ENCODE measurements at regions not wholly inside any gene's neighbourhood (a gene's known extent, or its start where the extent isn't known, plus 50 kb on each side); places are given as distances from the start of the nearest gene placed in this dataset.

DNA sequence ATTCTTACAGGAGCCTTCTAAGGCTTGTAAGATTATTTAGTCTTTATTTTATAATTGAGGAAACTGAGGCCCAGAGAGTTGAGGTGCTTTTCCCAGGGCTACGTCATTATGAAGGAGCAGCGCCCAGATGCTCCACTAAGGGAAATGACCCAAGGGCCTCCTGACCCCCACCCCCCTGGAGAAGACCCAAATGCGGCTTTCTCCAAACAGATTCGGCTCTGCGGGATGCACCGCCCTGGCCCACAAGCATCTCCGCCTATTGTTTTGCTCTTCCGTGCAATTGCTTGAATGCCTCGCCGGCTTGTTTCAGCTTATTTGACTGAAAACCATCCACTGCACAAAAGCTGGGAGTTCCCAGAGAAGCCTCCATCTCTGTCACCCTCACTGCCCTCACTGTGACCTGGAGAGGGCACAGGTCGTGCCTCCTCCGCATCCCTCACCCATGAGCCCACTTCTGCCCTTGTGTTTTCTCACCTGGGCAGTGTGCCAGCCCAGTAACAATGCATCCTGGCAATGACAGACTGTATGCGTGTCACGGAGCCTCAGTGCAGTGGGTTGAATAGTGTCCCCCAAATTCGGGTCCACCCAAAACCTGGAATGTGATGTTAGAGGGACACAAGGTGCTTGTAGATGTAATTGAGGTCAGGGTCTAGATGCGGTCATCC, 790.2 kb downstream of the TBC1D22A start:
- no peak for FAIRE-seq

DNA sequence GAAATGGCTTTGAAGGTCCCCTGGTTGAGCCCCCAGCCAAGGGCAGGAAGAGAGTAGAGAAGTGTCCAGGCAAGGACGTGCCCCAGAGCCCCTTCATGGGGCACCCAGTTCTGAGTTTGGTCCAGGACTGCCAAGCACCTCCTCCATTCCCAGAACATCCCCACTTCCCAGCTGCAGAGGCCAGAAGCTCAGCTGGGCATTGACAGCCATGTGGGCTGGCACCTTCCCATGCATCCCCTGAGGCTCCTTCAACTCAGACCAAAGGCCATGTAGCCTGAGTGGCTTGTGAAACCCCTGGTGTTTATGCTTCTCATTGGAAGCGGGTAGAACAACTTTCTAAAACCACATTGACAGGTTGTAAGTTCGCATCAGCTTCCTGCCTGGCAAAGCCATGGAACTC, 789.6 kb downstream of the TBC1D22A start:
- FAIRE-seq: no peak

DNA sequence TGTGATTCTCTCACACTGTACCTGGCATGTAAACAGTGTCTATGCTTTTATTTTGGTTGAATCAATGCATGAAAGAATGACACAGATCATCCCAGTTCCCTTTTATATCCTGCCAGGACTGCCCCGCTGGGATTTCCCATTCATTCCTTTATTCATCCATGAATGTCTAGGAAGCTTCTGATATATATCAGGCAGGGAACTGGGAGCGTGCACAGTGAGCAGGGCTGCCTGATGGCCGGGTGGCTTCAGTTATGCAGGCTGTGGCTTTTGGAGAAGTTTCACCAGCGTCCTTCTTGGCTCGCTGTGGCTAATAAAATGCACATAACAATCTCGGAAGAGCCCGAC, 789.0 kb downstream of the TBC1D22A start:
- no peak for FAIRE-seq

DNA sequence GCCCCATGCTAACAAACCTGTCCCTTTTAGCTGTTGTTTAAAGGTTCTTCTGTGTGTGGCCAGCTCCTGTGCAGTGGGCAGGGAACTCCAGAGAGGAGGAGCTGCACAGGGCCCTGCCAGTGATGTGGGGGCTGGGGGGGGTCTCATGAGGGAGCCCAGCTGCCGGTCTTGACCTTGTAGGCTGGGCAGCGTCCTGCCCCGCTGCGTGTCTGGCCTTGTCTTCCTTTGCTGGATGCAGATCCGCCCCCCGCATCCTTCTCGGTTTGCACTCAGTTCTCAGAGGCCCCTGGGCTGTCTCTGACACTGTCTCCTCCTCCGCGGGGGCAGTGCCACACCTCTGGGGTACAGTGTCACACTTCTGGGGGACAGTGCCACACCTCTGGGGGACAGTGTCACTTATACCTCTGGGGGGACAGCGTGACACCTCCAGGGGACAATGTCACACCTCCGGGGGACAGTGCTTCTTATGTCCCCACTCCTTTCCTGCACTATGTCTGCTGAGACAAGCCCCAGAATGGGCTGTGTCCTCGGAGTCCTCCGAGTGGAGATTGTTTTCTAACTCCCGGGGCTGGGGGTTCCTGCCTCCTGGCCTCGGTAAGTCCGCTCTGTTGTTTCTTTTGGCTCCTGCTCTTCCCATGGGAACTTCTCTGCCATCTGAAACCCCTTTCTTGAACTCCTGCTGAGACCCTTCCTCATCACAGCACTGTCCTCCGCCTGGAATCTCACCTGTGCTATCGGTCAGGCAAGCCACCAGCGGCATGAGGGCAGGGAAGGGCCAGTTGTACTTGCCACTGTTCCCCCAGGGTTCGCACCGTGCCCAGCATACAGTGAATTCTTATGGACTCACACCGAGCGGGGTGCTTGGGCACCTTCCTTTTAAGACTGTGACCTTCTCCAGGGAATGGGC, 788.3 kb downstream of the TBC1D22A start:
- no peak for FAIRE-seq

DNA sequence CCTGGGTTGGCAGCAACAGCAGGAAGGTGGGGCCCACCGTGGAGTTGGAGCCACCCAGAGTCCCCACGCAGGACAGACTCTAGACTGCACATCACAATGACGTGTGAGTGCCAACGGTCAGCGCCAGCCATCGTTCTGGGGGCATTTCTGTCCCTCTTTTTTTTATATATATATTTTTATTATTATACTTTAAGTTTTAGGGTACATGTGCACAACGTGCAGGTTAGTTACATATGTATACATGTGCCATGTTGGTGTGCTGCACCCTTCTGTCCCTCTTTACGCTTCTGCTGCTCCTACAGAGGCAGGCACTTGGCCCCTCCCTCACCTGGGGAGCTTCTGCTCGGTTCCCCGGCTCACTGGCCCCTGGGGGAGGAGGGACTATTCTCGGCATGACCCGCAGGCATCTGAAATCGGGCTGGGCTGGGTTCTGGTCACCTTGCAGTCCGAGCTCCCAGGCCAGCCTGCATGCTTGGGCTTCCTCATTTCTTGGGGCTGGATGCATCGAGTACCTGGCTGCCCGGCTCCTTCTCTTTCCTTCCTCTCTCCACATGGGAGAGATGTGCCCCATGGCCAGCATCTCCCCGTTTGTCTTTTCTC, 787.4 kb downstream of the TBC1D22A start:
- no peak for FAIRE-seq

DNA sequence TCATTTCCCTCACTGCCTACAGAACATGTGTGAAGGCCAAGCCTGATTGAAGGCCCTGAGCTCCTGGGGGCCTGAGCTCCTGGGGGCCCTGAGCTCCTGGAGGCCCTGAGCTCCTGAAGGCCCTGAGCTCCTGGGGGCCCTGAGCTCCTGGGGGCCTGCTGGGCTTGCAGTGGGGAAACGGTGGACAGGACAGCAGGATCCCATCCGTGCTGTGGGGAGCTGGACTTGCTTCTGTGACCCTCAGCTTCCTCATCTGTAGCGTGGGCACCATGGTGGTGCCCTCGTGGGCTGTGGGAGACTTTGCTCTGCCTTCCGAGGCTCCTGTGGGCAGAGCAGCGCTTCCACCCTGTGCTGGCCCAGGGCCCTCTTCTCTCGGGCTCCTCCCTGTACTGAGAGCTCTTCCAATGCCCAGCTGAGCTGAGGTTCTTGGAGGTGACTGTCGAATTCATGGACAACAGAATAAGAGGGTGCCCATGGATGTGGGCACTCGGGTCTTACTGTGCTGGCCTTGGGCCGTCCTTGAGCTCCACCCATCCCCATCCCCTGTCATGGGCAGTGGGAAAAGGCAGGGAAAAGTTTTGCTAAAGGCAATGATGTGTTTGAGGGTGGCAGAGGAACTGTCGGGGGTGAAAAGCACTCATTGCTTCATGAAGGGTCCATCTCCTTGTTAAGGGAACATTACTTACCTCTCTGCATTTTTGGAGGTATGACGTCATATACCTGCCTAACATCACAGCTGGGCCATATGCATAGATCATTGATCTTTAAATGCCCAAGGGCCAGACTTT, 786.7 kb downstream of the TBC1D22A start:
- FAIRE-seq: no peak

DNA sequence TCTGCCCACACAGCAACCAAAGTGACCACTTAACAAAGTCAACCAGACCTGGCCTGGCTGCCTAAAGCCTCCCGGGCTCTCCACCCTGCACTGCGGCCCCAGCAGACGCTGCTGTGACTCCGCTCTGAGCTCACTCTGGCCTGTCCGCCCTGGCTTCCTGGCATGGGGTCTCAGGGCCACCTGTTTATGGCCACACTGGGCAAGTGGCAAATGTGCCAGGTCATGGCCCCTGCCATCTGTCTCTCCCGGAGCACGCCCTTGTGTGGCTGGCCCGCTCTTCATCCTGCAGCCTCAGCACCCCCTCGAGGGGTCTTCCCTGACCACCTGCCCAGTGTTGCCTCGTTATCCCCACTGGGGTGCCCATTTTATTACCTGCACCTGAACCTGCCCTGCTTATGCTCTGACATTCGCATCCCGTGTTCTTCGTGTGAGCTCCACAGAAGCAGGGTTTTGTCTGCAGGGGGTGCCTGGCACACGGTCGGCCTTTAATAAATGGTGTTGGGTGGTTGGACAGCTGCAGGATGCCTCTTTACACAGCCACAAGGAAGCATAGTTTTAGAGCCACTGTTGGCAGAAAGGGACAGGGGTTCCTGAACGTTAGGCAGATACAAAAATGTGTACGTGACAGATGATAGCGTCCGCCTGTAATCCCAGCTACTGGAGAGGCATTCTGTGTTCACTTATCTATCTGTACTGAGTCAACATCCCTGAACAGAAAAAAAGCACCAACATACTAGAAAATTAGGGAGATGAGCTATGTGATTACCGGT, 785.6 kb downstream of the TBC1D22A start:
- FAIRE-seq: no peak

DNA sequence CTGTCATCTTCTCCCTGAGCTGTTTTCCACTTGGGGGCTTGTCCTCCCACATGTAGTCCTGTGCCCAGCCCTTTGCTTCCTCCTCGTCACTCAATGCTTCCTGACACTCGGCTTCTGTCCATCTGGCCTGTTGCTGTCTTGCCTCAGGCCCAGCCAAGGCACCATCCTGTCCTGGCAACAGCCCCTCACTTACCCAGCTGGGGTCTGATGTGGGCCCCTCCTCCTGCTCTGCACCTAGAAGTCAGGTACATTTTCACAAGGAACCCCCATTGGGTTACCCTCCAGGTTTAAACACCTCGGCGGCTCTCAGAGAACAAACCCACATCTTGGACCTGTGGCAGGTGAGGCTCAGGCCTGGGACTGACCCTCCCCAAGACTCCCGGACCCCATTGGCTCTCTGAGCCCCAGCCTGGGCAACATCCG, 784.8 kb downstream of the TBC1D22A start:
- FAIRE-seq: no peak

DNA sequence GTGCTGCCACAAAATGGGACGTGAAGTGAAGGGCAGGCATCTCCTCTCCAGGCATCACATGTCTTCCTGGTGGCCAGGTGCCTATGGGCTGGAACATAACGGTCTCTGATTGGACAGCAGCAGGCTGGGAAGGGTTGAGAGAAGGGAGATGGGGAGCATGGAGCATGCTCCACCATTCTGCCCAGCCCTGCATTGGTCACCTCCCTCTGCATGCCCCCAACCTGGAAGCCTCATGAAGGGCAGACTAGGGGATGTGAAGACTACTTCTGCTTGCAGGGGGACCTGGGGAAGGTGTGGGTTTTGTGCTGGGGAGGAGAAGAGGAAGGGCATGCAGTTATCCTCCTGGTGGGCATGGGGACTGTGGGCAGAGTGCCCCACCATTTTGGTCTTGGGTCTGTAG, 782.2 kb downstream of the TBC1D22A start:
- FAIRE-seq: no peak

DNA sequence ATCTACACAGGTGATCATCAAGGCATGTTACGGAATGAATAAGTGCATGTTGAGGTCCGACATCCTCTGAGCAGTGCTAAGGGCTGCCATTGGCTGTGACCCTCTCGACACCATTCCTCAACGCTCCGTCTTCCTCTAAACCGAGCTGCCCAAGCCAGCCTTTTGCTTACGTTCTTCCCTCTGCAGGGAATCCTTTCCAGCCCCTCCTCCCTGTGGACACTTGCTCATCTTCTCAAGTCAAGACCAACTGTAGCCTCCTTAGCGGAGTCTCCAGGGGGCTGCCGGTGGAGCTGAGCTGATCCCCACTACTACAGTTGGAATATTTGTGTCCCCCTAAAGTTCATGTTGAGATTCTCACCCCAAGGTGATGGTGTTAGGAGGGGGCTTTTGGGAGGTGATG, 781.0 kb downstream of the TBC1D22A start:
- FAIRE-seq: no peak

DNA sequence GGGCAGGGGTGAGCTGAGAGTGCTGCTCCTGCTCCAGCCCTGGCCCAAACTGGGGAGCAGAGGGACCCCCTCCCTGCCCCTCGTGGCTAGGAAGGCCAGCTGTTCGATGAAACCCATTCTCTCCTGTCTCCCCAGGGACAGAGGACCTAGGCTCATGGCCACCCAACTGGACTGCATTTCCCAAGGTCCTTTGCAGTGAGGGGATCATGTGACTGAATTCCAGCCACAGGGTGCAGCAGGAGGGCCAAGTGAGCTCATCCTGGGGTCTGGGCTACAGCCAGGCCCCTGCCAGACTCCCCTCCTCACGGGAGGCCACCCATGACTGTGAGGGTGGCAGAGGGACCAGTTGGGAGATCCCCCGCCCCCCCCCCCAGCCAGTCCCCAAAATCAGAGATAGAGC, 777.6 kb downstream of the TBC1D22A start:
- FAIRE-seq: no peak

DNA sequence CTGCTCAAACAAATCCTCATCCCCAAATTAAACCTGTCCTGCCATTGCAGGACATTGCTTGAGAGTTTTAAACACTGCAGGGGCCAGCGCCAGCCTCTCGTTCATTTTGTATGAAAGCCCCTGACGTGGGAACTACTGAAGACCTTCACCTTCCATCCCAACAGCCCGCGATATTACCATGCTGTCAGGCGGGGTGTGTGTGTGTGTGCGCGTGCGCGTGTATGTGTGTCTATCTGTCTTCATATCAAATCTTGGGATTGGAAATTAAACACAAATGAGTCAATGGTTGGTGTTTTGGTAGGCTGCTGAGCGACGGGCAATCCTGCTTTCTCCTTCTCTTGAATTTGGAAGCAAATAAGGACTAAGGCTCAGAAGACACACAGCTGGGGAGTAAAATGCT, 776.9 kb downstream of the TBC1D22A start:
- no peak for FAIRE-seq

DNA sequence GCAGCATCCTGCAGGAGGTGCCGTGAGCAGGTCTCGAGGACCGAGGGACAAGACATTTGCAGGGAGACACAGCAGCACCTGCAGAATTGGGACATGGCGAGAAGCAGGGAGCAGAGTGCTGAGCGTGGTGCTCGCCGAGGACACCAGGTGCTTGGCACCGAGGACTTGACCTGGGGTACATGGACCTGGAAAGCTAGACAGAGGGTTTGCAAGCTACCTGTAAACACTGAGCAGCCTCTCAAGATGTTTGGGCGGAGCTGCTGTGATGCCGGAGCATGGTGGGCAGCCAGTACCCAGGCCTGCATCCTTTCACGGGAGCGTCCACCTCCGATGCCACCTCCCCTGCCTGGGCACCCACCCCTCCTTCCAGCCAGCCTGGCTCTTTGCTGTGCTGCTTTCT, 773.2 kb downstream of the TBC1D22A start:
- FAIRE-seq: no peak

DNA sequence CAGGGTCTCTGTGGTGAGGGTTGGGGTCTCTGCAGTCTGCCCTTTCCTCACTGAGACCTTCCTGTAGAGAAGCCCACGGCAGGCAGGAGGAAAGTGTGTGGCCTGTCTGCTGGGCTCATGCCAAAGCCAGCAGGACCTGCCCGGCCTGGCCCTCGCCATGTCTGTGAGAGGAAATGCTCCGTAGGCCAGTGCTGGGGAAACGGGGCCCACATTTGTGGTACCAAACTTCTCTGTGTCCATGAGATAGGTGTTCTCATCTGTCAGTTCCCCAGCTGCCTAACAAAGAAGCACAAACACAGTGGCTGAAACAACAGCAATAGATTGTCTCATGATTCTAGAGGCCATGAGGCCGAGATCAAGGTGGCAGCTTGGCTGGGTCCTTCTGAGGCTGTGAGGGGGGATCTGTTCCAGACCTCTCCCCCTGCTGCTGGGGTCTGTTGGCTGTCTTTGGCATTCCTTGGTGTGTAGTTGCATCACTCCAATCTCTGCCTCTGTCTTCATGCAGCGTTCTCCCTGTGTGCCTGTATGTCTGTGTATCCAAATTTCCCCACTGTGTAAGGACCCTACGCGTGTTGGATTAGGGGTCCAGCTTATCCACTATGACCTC, 772.5 kb downstream of the TBC1D22A start:
- no peak for FAIRE-seq

DNA sequence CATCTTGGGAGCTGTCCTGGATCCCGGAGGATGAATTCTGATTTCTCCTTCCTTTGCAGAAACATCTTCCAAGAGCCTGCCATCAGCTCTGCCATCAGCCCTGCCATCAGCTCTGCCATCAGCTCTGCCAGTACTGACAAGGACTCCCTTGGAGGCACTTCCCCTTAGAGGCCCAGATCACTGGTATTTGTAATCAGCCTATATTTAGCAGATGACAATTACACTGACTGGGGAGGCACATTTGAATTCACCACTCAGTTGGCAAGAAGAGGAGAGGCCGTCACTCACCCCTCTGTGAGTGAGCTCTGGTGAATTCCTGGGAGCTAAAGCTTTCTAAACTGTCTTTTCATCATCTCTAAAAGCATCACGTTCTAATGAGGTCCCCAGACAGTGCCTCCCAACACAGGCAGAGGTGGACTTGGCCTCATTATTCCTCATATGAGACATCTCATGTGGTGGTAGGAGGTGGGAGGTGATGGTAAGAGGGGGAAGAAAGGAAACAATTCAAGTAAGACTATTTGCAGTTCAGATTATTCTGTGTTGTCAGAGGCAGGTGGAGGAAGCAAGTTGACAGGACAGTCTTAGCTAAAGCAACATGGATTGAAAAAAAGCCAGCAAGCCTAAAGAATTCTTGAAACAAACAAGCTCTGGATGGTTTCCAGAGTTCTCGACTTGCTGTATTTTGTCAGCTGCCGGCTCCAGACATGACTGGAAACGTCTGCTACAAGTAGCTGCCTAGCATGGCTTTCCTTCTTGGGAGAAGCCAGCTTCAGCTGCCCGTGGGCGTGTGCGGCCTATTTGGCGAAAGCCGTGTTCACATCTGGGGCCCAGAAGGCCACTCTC, 771.7 kb downstream of the TBC1D22A start:
- no peak for FAIRE-seq

DNA sequence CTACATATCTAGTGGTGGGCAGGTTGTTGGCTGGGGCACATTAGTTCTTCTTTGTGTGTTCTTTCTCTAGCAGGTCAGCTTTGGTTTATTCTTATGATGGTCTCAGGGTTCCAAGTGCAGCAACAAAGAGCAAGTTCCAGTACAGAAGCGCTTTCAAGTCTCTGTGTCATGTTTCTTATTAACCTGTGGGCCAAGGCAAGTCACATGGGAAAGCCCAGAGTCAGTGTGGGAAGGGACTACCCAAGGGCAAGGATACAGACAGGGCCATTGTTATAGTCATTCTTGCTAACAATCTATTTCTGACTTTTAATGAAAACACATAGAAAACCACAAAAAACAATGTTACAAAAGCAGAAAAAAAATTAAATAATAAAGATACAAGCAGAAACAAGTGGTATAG, 754.6 kb downstream of the TBC1D22A start:
- FAIRE-seq: no peak

DNA sequence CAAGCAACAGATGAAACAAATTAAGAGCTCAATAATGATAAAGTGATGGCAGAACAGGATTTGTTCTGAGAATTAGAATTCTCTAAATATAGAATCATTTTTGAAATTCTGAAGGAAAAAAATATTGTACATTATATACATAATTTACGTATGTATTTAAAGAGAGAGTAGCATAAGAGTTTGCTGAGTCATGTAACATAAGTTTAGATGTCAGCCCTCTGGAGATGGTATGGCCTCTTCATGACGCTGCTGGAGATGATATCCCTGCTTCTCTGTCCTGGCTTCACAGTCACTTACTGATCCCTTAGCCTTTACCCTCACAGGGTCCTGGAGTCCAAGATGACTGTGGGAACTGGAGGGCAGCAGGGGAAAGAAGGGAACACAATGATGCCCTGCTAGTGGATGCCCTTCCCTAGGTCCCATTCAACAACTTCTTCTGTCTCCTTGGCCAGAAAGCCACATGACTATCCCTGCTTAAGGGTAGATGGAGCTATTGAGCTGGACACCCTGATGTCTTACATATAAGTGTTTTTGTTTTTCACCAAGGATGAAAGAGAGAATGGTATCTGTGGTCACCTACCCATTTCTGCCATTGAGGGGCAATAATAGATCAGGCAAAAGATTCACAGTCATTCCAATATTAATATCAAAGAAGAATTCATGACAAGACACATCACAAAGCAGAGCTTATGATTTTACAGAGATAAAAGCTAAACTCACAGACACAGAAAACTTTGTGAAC, 753.1 kb downstream of the TBC1D22A start:
- FAIRE-seq: no peak

DNA sequence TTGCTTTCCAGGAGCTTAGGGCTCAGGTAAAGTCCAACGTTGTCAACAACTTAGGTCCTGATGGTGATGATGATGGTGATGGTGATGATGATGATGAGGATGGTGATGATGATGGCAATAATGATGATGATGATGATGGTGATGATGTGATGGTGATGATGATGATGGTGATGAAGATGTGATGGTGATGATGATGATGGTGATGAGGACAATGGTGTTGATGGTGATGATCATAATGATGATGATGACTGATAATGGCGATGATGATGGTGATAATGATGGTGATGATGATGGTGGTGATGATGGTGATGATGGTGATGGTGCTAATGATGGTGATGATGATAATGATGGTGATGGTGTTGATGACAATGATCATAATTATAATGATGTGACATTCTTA, 750.2 kb downstream of the TBC1D22A start:
- FAIRE-seq: no peak

DNA sequence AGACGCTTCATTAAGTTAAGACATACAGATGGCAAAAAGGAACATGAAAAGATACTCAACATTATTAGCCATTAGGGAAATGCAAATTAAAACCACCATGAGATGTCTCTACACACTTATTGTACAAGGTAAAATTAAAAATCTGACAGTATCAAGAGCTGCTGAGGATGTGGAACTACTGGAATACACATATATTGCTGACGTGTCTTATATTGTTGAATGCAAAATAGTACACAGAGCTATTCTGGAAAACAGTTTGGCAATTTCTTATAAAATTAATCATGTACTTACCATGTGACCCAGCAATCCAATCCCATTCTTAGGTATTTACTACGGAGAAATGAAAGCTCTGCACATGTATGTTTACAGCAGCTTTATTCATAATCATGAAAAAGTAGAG, 742.5 kb downstream of the TBC1D22A start:
- no peak for FAIRE-seq

DNA sequence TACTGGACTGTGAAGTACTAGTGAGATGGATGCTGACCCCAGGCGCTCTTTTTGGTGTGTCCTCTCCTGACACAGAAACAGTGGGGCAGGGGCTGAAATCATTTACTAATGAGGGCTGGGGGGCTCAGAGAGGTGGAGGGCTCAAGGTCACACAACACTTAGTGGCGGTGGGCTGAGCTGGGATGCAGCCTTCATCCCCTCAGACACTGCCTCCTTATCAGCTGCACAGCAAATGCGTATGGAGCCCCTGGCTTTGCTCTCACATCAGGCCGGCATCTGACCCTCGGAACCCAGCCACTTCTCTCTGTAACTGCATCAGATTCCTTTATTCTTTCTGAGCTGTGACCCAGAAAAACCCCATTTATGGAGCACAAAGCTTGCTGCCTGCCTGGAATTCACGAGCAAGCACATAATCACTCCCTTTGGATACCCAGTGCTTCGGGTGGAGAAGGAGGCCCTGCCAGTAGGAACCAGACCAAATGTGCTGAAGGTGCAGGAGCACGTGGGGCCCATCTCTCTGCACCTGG, 736.6 kb downstream of the TBC1D22A start:
- no peak for FAIRE-seq
